GM12865 (cell line): ENCODE measurements at regions not wholly inside any gene's neighbourhood (a gene's known extent, or its start where the extent isn't known, plus 50 kb on each side); places are given as distances from the start of the nearest gene placed in this dataset.

ENCODE experiments used
- DNase-seq: peaks from one replicate; pipeline ENCODE4 v3.0.0; 2010; ENCODE audit warnings: low read depth
- H3K4me3 ChIP-seq: 2 replicates; pipeline ENCODE4 v1.5.1; 2011; ENCODE audit warnings: mild to moderate bottlenecking, low read depth, low read length, control low read depth
- CTCF ChIP-seq: IDR thresholded peaks from 2 replicates; pipeline ENCODE4 v1.5.1; 2011; ENCODE audit warnings: low read length, control low read depth, low read depth, inconsistent platforms; ENCODE audit not compliant: insufficient read depth; ENCODE audit errors: missing control alignments

DNA sequence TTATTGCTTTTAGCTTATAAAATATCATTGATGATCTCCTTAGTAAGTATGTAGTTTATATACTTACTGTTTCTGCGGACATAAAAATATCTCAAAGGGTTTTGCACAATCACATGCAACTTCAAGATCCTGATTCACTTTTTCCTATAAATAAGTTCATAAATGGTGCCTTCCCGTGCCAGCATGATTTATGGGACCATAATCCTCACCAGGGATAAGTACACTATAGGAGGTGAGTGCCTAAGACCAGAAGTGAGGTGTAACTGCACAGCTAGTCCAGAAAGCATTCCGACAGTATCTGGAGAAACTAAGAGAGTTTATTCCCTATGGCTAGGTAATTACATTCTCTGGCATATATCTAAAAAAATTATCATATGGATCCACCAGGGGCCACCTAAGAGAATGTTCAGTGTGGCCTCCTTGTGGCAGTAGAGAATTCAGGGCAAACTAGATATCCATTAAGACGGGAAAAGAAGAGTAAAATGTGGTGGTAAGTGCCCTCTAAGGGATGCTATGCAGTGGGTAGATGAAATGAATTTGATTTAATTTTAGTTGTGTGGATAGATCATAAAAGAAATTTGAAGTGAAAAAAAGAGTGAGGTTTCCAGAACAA lies 402.5 kb upstream of the SLC24A2 start:
- DNase-seq: no peak
- no peak for TF ChIP-seq CTCF
- no peak overlapping the region for H3K4me3 ChIP-seq

GRCh38 chr9:20189871-20190270 lies 401.0 kb upstream of the SLC24A2 start:
- TF ChIP-seq CTCF: no peak
- DNase-seq: no peak
- H3K4me3 ChIP-seq: no peak overlapping the region

DNA sequence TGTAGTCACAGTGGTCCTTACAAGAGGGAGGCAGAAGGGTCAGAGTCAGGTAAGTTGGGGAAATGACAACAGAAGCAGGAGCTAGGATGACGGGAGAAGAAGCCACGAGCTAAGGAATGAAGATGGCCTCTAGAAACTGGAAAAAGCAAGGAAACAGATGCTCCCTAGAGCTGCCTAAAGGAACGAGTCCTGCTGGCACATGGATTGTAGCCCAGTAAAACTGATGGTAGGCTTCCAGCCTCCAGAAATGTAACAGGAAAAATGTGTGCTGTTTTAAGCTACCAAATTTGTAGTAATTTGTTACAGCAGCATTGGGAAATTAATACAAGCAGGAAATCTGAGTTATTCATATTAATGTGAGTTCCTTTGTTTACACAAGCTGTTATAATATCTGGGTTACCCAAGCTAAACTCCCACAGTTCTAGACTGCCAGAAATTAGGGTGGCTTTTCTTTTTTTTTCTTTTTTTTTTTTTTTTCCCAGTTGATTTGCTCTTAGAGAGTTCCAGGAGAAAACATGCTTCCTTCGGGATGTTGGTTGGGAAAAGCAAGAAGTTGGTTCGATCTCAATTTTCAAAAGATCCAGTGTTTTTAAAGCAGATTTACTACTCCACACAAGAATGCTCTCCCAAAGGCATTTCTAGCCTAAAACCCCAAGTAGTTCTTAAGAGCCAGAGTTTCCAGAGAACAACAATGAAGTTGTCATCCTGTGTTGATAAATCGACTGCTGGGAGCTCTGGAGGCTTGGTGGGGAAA lies 400.0 kb upstream of the SLC24A2 start:
- TF ChIP-seq CTCF: no peak
- H3K4me3 ChIP-seq: no peak overlapping the region
- DNase-seq: no peak

- no peak for TF ChIP-seq CTCF
- DNase-seq: no peak
- no peak overlapping the region for H3K4me3 ChIP-seq
Observed at GRCh38 chr9:20187318-20187717, 398.5 kb upstream of the SLC24A2 start.

GRCh38 chr9:20186823-20187222 lies 398.0 kb upstream of the SLC24A2 start:
- no peak for DNase-seq
- no peak for TF ChIP-seq CTCF
- no peak overlapping the region for H3K4me3 ChIP-seq

DNA sequence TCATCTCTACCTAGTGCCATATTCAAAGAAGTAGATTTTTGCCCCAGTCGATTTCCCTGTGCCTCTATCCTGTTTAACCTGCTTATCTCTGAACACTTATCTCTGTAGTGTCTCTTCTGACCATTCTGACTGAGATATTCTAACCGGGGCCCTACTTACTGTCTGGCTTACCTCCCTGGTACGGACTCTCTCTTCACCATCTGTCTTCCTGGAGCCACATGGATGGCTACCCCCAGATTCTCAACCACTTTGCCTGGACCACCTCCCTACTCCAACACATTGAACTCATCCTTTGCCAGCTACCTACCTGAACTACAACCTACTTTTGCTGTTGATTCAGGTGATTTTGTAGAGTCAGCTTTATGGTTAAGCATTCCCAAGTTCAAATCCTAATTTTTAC lies 397.4 kb upstream of the SLC24A2 start:
- no peak overlapping the region for H3K4me3 ChIP-seq
- no peak for TF ChIP-seq CTCF
- no peak for DNase-seq
